ENCODE measurements at regions not wholly inside any gene's neighbourhood (a gene's known extent, or its start where the extent isn't known, plus 50 kb on each side); places are given as distances from the start of the nearest gene placed in this dataset.

DNA sequence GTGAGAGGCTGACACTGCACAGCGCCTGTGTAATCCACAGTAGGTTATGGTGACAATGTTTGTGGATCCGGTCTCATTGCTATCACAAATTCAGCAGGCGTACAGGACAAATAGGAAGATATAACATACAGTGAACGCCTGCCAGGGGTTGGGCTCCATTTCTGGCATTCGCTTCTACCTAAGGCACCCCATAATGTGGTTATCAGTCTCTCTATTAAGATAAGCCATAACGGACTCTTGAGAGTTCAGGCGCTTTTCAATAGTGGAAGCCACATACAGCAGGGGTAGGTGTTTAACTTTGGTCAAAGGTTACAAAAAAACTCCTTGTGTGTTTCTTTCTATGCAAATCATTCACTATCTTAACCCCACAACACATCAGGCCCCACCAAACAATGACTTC lies 72.8 kb downstream of the SIPA1L2 start:
- TF ChIP-seq, protein P1, sequence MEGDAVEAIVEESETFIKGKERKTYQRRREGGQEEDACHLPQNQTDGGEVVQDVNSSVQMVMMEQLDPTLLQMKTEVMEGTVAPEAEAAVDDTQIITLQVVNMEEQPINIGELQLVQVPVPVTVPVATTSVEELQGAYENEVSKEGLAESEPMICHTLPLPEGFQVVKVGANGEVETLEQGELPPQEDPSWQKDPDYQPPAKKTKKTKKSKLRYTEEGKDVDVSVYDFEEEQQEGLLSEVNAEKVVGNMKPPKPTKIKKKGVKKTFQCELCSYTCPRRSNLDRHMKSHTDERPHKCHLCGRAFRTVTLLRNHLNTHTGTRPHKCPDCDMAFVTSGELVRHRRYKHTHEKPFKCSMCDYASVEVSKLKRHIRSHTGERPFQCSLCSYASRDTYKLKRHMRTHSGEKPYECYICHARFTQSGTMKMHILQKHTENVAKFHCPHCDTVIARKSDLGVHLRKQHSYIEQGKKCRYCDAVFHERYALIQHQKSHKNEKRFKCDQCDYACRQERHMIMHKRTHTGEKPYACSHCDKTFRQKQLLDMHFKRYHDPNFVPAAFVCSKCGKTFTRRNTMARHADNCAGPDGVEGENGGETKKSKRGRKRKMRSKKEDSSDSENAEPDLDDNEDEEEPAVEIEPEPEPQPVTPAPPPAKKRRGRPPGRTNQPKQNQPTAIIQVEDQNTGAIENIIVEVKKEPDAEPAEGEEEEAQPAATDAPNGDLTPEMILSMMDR (IDR thresholded peaks at IDR 0.05; ENCODE audit: low read depth, low read length, missing control alignments) = no peak
- no peak overlapping the region for H3K4me3 ChIP-seq (ENCODE audit: low read depth, low read length)
- DNase-seq (ENCODE audit: low read depth) = no peak

DNA sequence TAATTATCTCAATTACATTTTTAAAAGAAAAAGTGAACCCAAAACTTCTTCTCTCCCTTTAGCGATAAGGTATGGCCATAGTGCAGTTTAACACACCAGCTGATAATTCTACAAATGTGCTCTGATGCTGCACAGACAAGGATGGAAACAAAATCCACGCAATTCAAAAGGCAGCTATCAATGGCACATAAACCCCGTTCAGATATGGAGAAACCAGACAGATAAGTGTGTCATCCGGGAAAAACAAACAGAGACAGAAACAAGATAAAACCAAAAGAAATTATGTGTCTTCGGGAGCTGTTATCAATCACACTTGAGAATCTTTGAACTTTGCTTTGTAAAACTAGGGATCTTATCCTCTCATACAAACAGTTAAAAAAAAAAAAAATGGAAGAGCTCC lies 73.6 kb downstream of the SIPA1L2 start:
- no peak for DNase-seq (ENCODE audit: low read depth)
- no peak overlapping the region for H3K4me3 ChIP-seq (ENCODE audit: low read depth, low read length)
- TF ChIP-seq, protein P1 (IDR thresholded peaks at IDR 0.05; ENCODE audit: low read depth, low read length, missing control alignments) = no peak

DNA sequence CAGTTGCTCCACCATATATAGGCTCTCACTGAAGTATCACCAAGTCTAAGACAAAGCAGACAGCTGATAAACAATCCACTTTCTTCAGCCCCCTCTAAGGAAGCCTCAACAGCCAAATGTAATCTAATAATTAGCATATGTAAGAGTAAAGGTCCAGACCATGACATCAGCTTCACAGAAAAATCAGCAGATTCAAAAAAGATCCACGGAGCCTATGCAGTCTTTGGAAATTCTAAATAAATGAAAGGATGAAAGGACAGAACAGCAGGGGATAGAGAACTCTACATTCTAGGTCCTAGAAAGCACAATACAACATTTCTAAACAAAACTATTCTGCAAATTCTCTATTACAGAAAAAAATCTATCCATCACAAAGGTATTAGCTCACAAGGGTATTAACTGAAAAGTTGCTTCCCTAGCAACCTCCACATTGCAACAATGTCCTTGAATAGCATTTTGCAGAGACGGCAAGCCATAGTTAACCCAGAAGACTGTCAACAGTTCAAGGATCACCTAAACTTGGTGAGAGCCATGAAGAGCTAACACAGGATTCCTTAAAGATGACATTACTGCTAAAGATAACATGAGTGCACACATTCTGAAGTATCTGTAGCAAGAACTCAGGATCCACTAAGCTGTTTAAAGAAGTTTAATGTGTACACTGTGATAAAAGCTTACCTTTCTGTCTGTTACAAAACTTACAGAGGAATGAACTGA lies 74.3 kb downstream of the SIPA1L2 start:
- TF ChIP-seq, protein P1 (IDR thresholded peaks at IDR 0.05; ENCODE audit: low read depth, low read length, missing control alignments) = no peak
- no peak overlapping the region for H3K4me3 ChIP-seq (ENCODE audit: low read depth, low read length)
- DNase-seq (ENCODE audit: low read depth) = no peak

DNA sequence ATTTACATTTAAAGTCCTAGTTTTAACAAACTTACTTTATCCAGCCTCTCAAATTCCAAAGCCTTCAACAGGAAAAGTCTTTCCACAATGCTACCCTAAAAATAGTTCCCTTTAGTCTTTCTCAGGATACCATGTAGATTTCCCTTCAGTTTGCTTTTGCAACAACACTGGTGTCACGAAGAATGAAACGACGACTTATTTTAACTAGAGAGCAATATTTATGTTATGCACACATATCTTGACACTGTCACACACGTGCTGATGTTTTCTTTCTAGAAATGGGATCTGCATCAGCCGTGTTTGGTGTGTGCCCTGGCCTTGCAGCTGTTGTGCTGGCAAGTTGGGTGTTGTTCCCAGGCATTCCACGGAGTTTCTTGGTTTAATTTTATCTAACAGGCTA lies 75.5 kb downstream of the SIPA1L2 start:
- TF ChIP-seq, protein P1 (IDR thresholded peaks at IDR 0.05; ENCODE audit: low read depth, low read length, missing control alignments) = no peak
- no peak overlapping the region for H3K4me3 ChIP-seq (ENCODE audit: low read depth, low read length)
- no peak for DNase-seq (ENCODE audit: low read depth)

DNA sequence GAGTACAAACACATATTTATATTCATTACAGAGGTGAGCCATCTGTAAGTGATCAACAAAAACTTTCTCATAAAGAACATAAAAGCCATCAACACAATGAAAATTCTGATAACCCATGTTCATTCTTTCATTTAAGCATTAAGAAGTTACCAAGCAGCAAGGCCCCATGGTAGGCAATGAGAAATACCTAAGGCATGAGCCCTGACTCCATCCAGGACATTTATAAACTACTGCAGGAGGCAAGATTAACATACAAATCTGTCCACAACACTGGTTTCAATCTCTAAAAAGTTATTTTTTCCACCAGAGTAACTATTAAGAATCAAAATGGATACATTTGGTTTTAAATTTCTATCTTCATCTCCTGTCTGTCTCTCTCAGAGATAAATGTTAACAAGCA lies 76.1 kb downstream of the SIPA1L2 start:
- TF ChIP-seq, protein P1 (IDR thresholded peaks at IDR 0.05; ENCODE audit: low read depth, low read length, missing control alignments) = no peak
- no peak overlapping the region for H3K4me3 ChIP-seq (ENCODE audit: low read depth, low read length)
- DNase-seq (ENCODE audit: low read depth) = no peak

DNA sequence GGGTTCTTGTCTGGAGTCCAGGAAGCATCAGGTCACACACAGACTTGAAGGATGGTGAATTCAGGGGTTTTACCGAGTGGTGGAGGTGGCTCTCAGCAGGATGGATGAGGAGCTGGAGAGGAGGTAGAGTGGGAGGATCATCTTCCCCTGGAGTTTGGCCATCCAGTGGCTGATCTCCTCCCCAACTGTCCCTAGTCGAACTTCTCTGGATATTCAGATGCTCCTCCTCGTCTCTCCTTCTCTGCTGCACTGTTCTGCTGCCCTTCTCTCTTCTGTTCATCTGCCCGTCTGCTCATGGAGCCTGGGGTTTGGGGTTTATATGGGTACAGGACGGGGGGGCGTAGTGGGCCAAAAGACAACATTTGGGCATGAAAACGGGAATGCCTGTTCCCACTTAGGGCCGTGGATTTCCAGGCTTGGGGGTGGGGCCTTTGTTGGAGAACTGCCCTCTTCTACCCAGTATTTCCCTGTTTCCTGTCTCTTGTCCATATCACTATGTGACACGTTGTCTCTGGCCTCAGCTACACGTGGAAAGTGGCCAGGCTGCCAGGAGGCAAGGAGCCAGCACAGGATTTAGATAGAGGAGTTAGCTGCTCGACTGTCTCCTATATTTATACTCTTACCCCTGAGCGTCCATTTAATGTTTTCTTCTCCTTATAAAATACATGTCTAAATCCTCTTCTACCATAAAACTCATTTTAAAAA lies 76.7 kb downstream of the SIPA1L2 start:
- DNase-seq (ENCODE audit: low read depth) = no peak
- no peak overlapping the region for H3K4me3 ChIP-seq (ENCODE audit: low read depth, low read length)
- TF ChIP-seq, protein P1 (IDR thresholded peaks at IDR 0.05; ENCODE audit: low read depth, low read length, missing control alignments) = no peak
